ENCODE measurements at regions not wholly inside any gene's neighbourhood (a gene's known extent, or its start where the extent isn't known, plus 50 kb on each side); places are given as distances from the start of the nearest gene placed in this dataset.
A peak's percentile ranks its signal among the peaks of the same experiment; 100 is the strongest.

DNA sequence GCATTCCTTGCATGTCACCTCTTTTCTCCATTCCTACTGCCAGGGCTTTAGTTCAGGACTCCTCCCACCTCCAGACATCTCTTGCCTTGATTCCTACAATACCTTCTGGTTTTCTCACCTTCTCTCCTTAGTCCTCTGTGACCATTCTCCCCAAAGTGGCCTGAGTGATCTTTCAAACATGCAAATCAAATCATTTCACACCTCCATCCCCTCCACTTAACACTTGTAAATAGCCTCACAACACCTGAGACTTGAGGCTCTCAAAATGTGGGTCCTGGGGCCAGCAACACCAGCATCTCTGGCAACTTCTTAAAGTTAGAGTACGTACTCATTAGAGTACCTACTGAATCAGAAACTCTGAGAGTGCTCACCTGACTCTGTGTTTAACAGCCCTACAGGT lies 68.4 kb downstream of the RTL9 start:
- Histone ChIP-seq H3F3A (ENCODE audit: low read depth) (no peaks in the 10 kb centered on the region), H3K9me3 (ENCODE audit: insufficient read depth, low read depth, low read length) (no peaks in the 10 kb centered on the region), H2AFZ (ENCODE audit: low read length) (no peak overlapping the region), H3K9me2 (replicated peaks; ENCODE audit: low read depth, low read length) (no peaks in the 10 kb centered on the region), H3K79me2 (ENCODE audit: insufficient read depth, low read length) (no peaks in the 10 kb centered on the region), H3K4me2 (ENCODE audit: low read depth, low read length, poor library complexity, severe bottlenecking) (no peak overlapping the region), H3K27me3 (ENCODE audit: insufficient read depth, low read length, poor library complexity, severe bottlenecking) (no peaks in the 10 kb centered on the region), H3K36me3 (ENCODE audit: insufficient read depth, low read length) (no peaks in the 10 kb centered on the region), H3K4me3 (ENCODE audit: low read length, poor library complexity, severe bottlenecking) (no peak overlapping the region), H3K9ac (ENCODE audit: low read depth, low read length, poor library complexity, severe bottlenecking) (no peak overlapping the region), H3K4me1 (ENCODE audit: insufficient read depth, low read length, poor library complexity, severe bottlenecking) (no peaks in the 10 kb centered on the region), H4K20me1 (ENCODE audit: insufficient read depth, low read length, poor library complexity, severe bottlenecking) (no peaks in the 10 kb centered on the region)
- TF ChIP-seq EZH2phosphoT487 (IDR thresholded peaks at IDR 0.05; ENCODE audit: borderline replicate concordance) = no peak
- TF ChIP-seq, protein P1, sequence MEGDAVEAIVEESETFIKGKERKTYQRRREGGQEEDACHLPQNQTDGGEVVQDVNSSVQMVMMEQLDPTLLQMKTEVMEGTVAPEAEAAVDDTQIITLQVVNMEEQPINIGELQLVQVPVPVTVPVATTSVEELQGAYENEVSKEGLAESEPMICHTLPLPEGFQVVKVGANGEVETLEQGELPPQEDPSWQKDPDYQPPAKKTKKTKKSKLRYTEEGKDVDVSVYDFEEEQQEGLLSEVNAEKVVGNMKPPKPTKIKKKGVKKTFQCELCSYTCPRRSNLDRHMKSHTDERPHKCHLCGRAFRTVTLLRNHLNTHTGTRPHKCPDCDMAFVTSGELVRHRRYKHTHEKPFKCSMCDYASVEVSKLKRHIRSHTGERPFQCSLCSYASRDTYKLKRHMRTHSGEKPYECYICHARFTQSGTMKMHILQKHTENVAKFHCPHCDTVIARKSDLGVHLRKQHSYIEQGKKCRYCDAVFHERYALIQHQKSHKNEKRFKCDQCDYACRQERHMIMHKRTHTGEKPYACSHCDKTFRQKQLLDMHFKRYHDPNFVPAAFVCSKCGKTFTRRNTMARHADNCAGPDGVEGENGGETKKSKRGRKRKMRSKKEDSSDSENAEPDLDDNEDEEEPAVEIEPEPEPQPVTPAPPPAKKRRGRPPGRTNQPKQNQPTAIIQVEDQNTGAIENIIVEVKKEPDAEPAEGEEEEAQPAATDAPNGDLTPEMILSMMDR (conservative IDR thresholded peaks at IDR 0.05; ENCODE audit: low read length) = no peak

DNA sequence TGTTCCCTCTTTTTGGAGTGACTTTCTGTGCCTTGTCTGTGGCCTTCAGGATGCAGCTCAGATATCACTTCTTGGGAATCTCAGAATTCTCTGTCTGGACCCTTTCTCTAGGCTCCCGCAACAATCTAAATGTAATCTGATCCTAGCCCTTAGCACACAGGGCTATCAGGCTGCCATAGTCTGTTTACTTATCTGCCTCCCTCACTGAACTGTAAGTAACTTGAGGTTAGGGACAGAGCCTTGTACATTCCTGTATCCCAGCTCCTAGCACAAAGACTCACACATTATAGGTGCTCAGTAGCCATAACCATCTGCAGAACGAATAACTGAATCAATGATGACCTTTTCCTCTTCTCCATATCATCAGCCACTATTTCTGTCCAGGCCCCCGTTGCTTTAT lies 69.5 kb downstream of the RTL9 start:
- Histone ChIP-seq H3K36me3 (ENCODE audit: insufficient read depth, low read length) (no peaks in the 10 kb centered on the region), H3F3A (ENCODE audit: low read depth) (no peaks in the 10 kb centered on the region), H3K27me3 (ENCODE audit: insufficient read depth, low read length, poor library complexity, severe bottlenecking) (no peaks in the 10 kb centered on the region), H3K9ac (ENCODE audit: low read depth, low read length, poor library complexity, severe bottlenecking) (no peak overlapping the region), H3K9me2 (replicated peaks; ENCODE audit: low read depth, low read length) (no peaks in the 10 kb centered on the region), H4K20me1 (ENCODE audit: insufficient read depth, low read length, poor library complexity, severe bottlenecking) (no peaks in the 10 kb centered on the region), H3K4me3 (ENCODE audit: low read length, poor library complexity, severe bottlenecking) (no peak overlapping the region), H2AFZ (ENCODE audit: low read length) (no peak overlapping the region), H3K4me1 (ENCODE audit: insufficient read depth, low read length, poor library complexity, severe bottlenecking) (no peaks in the 10 kb centered on the region), H3K79me2 (ENCODE audit: insufficient read depth, low read length) (no peaks in the 10 kb centered on the region), H3K4me2 (ENCODE audit: low read depth, low read length, poor library complexity, severe bottlenecking) (no peak overlapping the region), H3K9me3 (ENCODE audit: insufficient read depth, low read depth, low read length) (no peaks in the 10 kb centered on the region)
- TF ChIP-seq, protein P1 (conservative IDR thresholded peaks at IDR 0.05; ENCODE audit: low read length) = no peak
- no peak for TF ChIP-seq EZH2phosphoT487 (IDR thresholded peaks at IDR 0.05; ENCODE audit: borderline replicate concordance)

GRCh38 chrX:110430293-110431076 lies 71.8 kb downstream of the RTL9 start:
- H3K9ac ChIP-seq (ENCODE audit: low read depth, low read length, poor library complexity, severe bottlenecking) = no peak overlapping the region
- no peaks in the 10 kb centered on the region for H3F3A ChIP-seq (ENCODE audit: low read depth)
- no peak overlapping the region for H3K4me2 ChIP-seq (ENCODE audit: low read depth, low read length, poor library complexity, severe bottlenecking)

More at GRCh38 chrX:110430293-110431076, 71.8 kb downstream of the RTL9 start:
- TF ChIP-seq, protein P1 (conservative IDR thresholded peaks at IDR 0.05; ENCODE audit: low read length) = no peak
- TF ChIP-seq EZH2phosphoT487 (IDR thresholded peaks at IDR 0.05; ENCODE audit: borderline replicate concordance) = no peak
- Histone ChIP-seq H3K9me2 (replicated peaks; ENCODE audit: low read depth, low read length) (no peaks in the 10 kb centered on the region), H3K9me3 (ENCODE audit: insufficient read depth, low read depth, low read length) (no peaks in the 10 kb centered on the region), H3K4me3 (ENCODE audit: low read length, poor library complexity, severe bottlenecking) (no peak overlapping the region), H3K4me1 (ENCODE audit: insufficient read depth, low read length, poor library complexity, severe bottlenecking) (no peaks in the 10 kb centered on the region), H3K36me3 (ENCODE audit: insufficient read depth, low read length) (no peaks in the 10 kb centered on the region), H3K79me2 (ENCODE audit: insufficient read depth, low read length) (no peaks in the 10 kb centered on the region), H3K27me3 (ENCODE audit: insufficient read depth, low read length, poor library complexity, severe bottlenecking) (no peaks in the 10 kb centered on the region), H2AFZ (ENCODE audit: low read length) (peak overlapping the region; percentile 15; the same call in 1 of the 2 replicates), H4K20me1 (ENCODE audit: insufficient read depth, low read length, poor library complexity, severe bottlenecking) (no peaks in the 10 kb centered on the region)

Measured in Loucy (cell line).